Neural cell (in vitro differentiated cells): ENCODE measurements at regions not wholly inside any gene's neighbourhood (a gene's known extent, or its start where the extent isn't known, plus 50 kb on each side); places are given as distances from the start of the nearest gene placed in this dataset.

ENCODE experiments used
- H2AFZ ChIP-seq: fragments of 200-600, 300-800 bp; sonication (generic), shearing (Covaris generic); 2 replicates; pipeline ENCODE4 v1.6.0; 2014; ENCODE audit warnings: low read depth, mild to moderate bottlenecking, antibody characterized with exemption, low read length, moderate library complexity
- H3F3A ChIP-seq: fragments of 200-600 bp; shearing (Covaris generic); 2 replicates; pipeline ENCODE4 v1.6.1; 2016; ENCODE audit warnings: mild to moderate bottlenecking, moderate library complexity, mixed read lengths, antibody characterized with exemption, low read length; ENCODE audit not compliant: insufficient read depth, poor library complexity, severe bottlenecking
- H3K27ac ChIP-seq: fragments of 200-600, 300-800 bp; sonication (generic), shearing (Covaris generic); 2 replicates; pipeline ENCODE4 v1.5.1; 2014; ENCODE audit warnings: mild to moderate bottlenecking, low read length, moderate library complexity
- H3K27me3 ChIP-seq: fragments of 300-800, 200-600 bp; sonication (generic), shearing (Covaris generic); 2 replicates; pipeline ENCODE4 v1.6.0; 2014; ENCODE audit warnings: mild to moderate bottlenecking, low read depth, low read length, moderate library complexity; ENCODE audit not compliant: insufficient read depth
- H3K36me3 ChIP-seq: fragments of 300-800, 200-600 bp; sonication (generic), shearing (Covaris generic); 2 replicates; pipeline ENCODE4 v1.5.1; 2014; ENCODE audit warnings: mild to moderate bottlenecking, antibody characterized with exemption, low read length, moderate library complexity; ENCODE audit not compliant: insufficient read depth
- H3K4me2 ChIP-seq: fragments of 300-800, 200-600 bp; sonication (generic), shearing (Covaris generic); 2 replicates; pipeline ENCODE4 v1.6.0; 2014; ENCODE audit warnings: mild to moderate bottlenecking, low read length
- H3K4me3 ChIP-seq: fragments of 300-800, 200-600 bp; sonication (generic), shearing (Covaris generic); 2 replicates; pipeline ENCODE4 v1.5.1; 2014; ENCODE audit warnings: mild to moderate bottlenecking, low read length, moderate library complexity
- H3K79me2 ChIP-seq: fragments of 200-600 bp; shearing (Covaris generic); replicated peaks from 2 replicates; pipeline ENCODE4 v1.6.0; 2014; ENCODE audit warnings: mild to moderate bottlenecking, low read length, moderate library complexity; ENCODE audit not compliant: insufficient read depth
- H3K9ac ChIP-seq: fragments of 300-800, 200-600 bp; sonication (generic), shearing (Covaris generic); 2 replicates; pipeline ENCODE4 v1.6.1; 2016; ENCODE audit warnings: mild to moderate bottlenecking, low read length, mixed read lengths
- H3K9me2 ChIP-seq: fragments of 200-600 bp; shearing (Covaris generic); 2 replicates; pipeline ENCODE4 v1.6.1; 2016; ENCODE audit warnings: mild to moderate bottlenecking, low read length, mixed read lengths; ENCODE audit not compliant: insufficient read depth
- H3K9me3 ChIP-seq: fragments of 200-600, 300-800 bp; sonication (generic), shearing (Covaris generic); 2 replicates; pipeline ENCODE4 v1.6.1; 2016; ENCODE audit warnings: mild to moderate bottlenecking, mixed run types, low read length, moderate library complexity, mixed read lengths
- H4K20me1 ChIP-seq: fragments of 200-600 bp; shearing (Covaris generic); 2 replicates; pipeline ENCODE4 v1.6.1; 2016; ENCODE audit warnings: mild to moderate bottlenecking, mixed run types; ENCODE audit not compliant: insufficient read depth
- EP300 ChIP-seq: fragments of 450-650 bp; conservative IDR thresholded peaks from 2 replicates; pipeline ENCODE4 v1.6.1; 2014; ENCODE audit warnings: antibody characterized with exemption, mild to moderate bottlenecking, moderate library complexity; ENCODE audit not compliant: poor library complexity, severe bottlenecking
- EZH2 ChIP-seq: fragments of 200-600, 300-800 bp; shearing (Covaris generic), sonication (generic); IDR thresholded peaks from 2 replicates; pipeline ENCODE4 v1.6.1; 2014; ENCODE audit warnings: antibody characterized with exemption, low read length, borderline replicate concordance, mild to moderate bottlenecking; ENCODE audit not compliant: insufficient read depth, poor library complexity, severe bottlenecking
- MXI1 ChIP-seq: fragments of 450-650 bp; conservative IDR thresholded peaks from 2 replicates; pipeline ENCODE4 v1.6.1; 2014; ENCODE audit warnings: antibody characterized with exemption, mild to moderate bottlenecking; ENCODE audit not compliant: poor library complexity, severe bottlenecking
- POLR2AphosphoS5 ChIP-seq: IDR thresholded peaks from 2 replicates; pipeline ENCODE4 v1.6.1; 2012
- RAD21 ChIP-seq: fragments of 450-650 bp; conservative IDR thresholded peaks from 2 replicates; pipeline ENCODE4 v1.6.1; 2014; ENCODE audit warnings: antibody characterized with exemption, mild to moderate bottlenecking, moderate library complexity
- SMC3 ChIP-seq: fragments of 450-650 bp; conservative IDR thresholded peaks from 2 replicates; pipeline ENCODE4 v1.6.1; 2014; ENCODE audit warnings: antibody characterized with exemption, mild to moderate bottlenecking, moderate library complexity; ENCODE audit not compliant: poor library complexity
- TAF1 ChIP-seq: IDR thresholded peaks from 2 replicates; pipeline ENCODE4 v1.6.1; 2012; ENCODE audit warnings: low read depth
- TF ChIP-seq, protein P1 (sequence below): fragments of 450-650 bp; IDR thresholded peaks from 2 replicates; pipeline ENCODE4 v1.5.1; 2014; ENCODE audit warnings: antibody characterized with exemption, mild to moderate bottlenecking, moderate library complexity; ENCODE audit not compliant: poor library complexity, severe bottlenecking
- TF ChIP-seq, protein P2 (sequence below): IDR thresholded peaks from 2 replicates; pipeline ENCODE4 v1.6.1; 2012; ENCODE audit warnings: borderline replicate concordance

DNA sequence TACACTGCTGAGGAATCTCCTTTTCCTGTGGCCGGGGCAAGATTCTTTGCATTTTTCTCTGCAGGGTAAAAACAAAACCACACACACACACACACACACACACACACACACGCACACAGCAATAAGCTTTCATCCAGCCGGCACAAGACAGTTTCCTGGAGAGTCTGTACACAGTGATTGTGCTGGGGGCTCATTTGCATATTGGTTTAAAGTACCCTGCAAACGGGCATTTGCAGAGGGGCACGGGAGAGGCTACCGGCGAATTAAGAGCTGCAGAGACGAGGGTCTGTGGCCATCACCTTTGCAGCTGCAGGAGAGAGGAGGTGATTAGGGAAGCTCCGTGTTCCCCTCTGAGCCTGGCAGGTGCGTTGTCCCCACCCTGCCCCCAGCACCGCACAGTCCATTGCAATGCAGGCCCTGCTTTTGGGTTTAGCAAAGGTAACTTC is 219.9 kb downstream of the SHOX start:
- H3K27ac ChIP-seq, result no peak overlapping the region
- H3K36me3 ChIP-seq, result no peaks in the 10 kb centered on the region
- H2AFZ ChIP-seq, result no peak overlapping the region
- H3K27me3 ChIP-seq, result peaks cover 4% of the 10 kb centered on the region
- no peak overlapping the region for H3K4me3 ChIP-seq
- no peak overlapping the region for H3K4me2 ChIP-seq
- no peaks in the 10 kb centered on the region for H3K9me2 ChIP-seq
- H3K9me3 ChIP-seq, result no peaks in the 10 kb centered on the region
- H3F3A ChIP-seq, result no peaks in the 10 kb centered on the region
- no peak overlapping the region for H3K9ac ChIP-seq
- H4K20me1 ChIP-seq, result no peaks in the 10 kb centered on the region
- H3K79me2 ChIP-seq, result no peaks in the 10 kb centered on the region
- TF ChIP-seq EP300 (no peak), SMC3 (no peak), RAD21 (no peak), MXI1 (no peak), TAF1 (no peak), EZH2 (no peak), POLR2AphosphoS5 (no peak)
- TF ChIP-seq, protein P1, sequence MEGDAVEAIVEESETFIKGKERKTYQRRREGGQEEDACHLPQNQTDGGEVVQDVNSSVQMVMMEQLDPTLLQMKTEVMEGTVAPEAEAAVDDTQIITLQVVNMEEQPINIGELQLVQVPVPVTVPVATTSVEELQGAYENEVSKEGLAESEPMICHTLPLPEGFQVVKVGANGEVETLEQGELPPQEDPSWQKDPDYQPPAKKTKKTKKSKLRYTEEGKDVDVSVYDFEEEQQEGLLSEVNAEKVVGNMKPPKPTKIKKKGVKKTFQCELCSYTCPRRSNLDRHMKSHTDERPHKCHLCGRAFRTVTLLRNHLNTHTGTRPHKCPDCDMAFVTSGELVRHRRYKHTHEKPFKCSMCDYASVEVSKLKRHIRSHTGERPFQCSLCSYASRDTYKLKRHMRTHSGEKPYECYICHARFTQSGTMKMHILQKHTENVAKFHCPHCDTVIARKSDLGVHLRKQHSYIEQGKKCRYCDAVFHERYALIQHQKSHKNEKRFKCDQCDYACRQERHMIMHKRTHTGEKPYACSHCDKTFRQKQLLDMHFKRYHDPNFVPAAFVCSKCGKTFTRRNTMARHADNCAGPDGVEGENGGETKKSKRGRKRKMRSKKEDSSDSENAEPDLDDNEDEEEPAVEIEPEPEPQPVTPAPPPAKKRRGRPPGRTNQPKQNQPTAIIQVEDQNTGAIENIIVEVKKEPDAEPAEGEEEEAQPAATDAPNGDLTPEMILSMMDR, result no peak
- TF ChIP-seq, protein P2, sequence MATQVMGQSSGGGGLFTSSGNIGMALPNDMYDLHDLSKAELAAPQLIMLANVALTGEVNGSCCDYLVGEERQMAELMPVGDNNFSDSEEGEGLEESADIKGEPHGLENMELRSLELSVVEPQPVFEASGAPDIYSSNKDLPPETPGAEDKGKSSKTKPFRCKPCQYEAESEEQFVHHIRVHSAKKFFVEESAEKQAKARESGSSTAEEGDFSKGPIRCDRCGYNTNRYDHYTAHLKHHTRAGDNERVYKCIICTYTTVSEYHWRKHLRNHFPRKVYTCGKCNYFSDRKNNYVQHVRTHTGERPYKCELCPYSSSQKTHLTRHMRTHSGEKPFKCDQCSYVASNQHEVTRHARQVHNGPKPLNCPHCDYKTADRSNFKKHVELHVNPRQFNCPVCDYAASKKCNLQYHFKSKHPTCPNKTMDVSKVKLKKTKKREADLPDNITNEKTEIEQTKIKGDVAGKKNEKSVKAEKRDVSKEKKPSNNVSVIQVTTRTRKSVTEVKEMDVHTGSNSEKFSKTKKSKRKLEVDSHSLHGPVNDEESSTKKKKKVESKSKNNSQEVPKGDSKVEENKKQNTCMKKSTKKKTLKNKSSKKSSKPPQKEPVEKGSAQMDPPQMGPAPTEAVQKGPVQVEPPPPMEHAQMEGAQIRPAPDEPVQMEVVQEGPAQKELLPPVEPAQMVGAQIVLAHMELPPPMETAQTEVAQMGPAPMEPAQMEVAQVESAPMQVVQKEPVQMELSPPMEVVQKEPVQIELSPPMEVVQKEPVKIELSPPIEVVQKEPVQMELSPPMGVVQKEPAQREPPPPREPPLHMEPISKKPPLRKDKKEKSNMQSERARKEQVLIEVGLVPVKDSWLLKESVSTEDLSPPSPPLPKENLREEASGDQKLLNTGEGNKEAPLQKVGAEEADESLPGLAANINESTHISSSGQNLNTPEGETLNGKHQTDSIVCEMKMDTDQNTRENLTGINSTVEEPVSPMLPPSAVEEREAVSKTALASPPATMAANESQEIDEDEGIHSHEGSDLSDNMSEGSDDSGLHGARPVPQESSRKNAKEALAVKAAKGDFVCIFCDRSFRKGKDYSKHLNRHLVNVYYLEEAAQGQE, result no peak

DNA sequence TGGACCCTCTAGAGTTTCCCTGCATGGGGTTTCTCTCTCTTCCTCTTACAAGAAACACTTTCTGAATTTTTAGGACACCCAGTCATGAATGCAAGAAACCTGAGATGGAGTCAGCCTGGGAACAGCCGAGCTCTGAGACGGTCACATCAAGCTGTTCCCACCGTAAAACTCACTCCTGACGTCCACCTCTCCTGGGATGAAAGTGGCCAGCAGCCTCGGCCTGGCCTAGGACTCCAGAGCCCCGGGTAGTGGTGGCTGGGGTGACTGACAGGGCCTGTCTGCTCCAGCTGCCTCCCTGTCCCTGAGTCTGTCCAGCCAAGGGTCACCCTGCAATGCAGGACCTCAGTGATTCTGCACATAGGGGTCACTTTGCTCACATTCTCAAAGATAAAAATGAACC is 217.8 kb downstream of the SHOX start:
- Histone ChIP-seq H3K9ac (no peak overlapping the region), H3K9me3 (no peaks in the 10 kb centered on the region), H3K9me2 (no peaks in the 10 kb centered on the region), H3F3A (no peaks in the 10 kb centered on the region), H3K27ac (no peak overlapping the region), H3K36me3 (no peaks in the 10 kb centered on the region), H4K20me1 (no peaks in the 10 kb centered on the region), H3K4me3 (no peak overlapping the region), H3K79me2 (no peaks in the 10 kb centered on the region), H3K4me2 (no peak overlapping the region), H2AFZ (no peak overlapping the region), H3K27me3 (no peaks in the 10 kb centered on the region)
- TF ChIP-seq RAD21 (no peak), EP300 (no peak), TAF1 (no peak)
- TF ChIP-seq, protein P2, result no peak
- TF ChIP-seq, protein P1, result no peak
